Spleen (tissue), 7 donors: ENCODE measurements at regions not wholly inside any gene's neighbourhood (a gene's known extent, or its start where the extent isn't known, plus 50 kb on each side); places are given as distances from the start of the nearest gene placed in this dataset.

ENCODE experiments used
- POLR2A ChIP-seq, 3 donors: fragments of 450-650 bp; IDR thresholded peaks; one replicate each; pipeline ENCODE4 v1.5.1; 2017; ENCODE audit warnings: antibody characterized with exemption in 3 of 3, mild to moderate bottlenecking in 1 of 3
- POLR2AphosphoS5 ChIP-seq, 3 donors: sonication (generic); formaldehyde crosslinking; IDR thresholded peaks; one replicate each; pipeline ENCODE4 v1.5.1; 2017; ENCODE audit warnings: antibody characterized with exemption in 3 of 3
- TF ChIP-seq, protein P1 (sequence below), 11 experiments: fragments of 200-600 bp in 7 of 11; fragments of 450-650 bp in 4 of 11; sonication (generic) in 4 of 11; IDR thresholded peaks in 8 of 11; conservative IDR thresholded peaks in 3 of 11; 1 replicate in 7 of 11; 2 replicates in 4 of 11; pipeline versions ENCODE4 v1.4.0 to v1.8.0; 2016 to 2021; ENCODE audit warnings: antibody characterized with exemption in 11 of 11, inconsistent platforms in 4 of 11, mild to moderate bottlenecking in 1 of 11
- donor health status: DM: no; HTN: no; CAD: no; lungs with moderate emphysema.
- donor health status: DM: no; HTN: no; CAD: no.
- donor health status: DM: no; HTN: no; CAD: no.

DNA sequence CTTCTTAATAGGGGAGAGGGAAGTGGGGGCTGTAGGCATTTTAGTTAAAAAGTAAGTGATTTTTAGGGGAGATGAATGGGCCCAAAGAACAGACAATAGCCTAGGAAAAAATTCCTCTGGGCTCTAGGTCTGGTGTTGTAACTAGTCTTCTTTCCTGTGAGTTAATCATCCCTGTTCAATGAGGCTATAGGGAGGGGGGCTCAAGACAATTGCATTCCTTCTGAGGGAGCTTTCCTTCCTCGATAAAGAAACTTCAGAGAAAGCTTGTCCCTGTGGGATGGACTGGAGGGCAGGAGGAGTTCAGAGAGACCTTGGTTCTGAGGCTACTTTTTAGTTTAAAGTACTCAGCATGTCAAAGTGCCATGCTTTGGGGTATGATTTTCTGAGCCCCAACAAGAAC, 127.2 kb downstream of the BBS10 start:
- TF ChIP-seq, protein P1, sequence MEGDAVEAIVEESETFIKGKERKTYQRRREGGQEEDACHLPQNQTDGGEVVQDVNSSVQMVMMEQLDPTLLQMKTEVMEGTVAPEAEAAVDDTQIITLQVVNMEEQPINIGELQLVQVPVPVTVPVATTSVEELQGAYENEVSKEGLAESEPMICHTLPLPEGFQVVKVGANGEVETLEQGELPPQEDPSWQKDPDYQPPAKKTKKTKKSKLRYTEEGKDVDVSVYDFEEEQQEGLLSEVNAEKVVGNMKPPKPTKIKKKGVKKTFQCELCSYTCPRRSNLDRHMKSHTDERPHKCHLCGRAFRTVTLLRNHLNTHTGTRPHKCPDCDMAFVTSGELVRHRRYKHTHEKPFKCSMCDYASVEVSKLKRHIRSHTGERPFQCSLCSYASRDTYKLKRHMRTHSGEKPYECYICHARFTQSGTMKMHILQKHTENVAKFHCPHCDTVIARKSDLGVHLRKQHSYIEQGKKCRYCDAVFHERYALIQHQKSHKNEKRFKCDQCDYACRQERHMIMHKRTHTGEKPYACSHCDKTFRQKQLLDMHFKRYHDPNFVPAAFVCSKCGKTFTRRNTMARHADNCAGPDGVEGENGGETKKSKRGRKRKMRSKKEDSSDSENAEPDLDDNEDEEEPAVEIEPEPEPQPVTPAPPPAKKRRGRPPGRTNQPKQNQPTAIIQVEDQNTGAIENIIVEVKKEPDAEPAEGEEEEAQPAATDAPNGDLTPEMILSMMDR (IDR thresholded peaks at IDR 0.05 in 8 of 11, conservative IDR thresholded peaks at IDR 0.05 in 3 of 11): no peak
- no peak for TF ChIP-seq POLR2A (IDR thresholded peaks at IDR 0.05)
- TF ChIP-seq POLR2AphosphoS5 (IDR thresholded peaks at IDR 0.05): no peak
